Fibroblast of the aortic adventitia (primary cell): ENCODE measurements at regions not wholly inside any gene's neighbourhood (a gene's known extent, or its start where the extent isn't known, plus 50 kb on each side); places are given as distances from the start of the nearest gene placed in this dataset.

ENCODE experiments used
- DNase-seq: peaks from one replicate; pipeline ENCODE4 v3.0.0-alpha.2; 2010; ENCODE audit warnings: low read depth
- H3K4me3 ChIP-seq: 2 replicates; pipeline ENCODE4 v1.5.1; 2011; ENCODE audit warnings: low read depth, mild to moderate bottlenecking, control low read depth, low read length, moderate library complexity
- CTCF ChIP-seq: IDR thresholded peaks from 2 replicates; pipeline ENCODE4 v1.5.1; 2011; ENCODE audit warnings: mild to moderate bottlenecking, low read length, control low read depth, inconsistent platforms; ENCODE audit not compliant: insufficient read depth

DNA sequence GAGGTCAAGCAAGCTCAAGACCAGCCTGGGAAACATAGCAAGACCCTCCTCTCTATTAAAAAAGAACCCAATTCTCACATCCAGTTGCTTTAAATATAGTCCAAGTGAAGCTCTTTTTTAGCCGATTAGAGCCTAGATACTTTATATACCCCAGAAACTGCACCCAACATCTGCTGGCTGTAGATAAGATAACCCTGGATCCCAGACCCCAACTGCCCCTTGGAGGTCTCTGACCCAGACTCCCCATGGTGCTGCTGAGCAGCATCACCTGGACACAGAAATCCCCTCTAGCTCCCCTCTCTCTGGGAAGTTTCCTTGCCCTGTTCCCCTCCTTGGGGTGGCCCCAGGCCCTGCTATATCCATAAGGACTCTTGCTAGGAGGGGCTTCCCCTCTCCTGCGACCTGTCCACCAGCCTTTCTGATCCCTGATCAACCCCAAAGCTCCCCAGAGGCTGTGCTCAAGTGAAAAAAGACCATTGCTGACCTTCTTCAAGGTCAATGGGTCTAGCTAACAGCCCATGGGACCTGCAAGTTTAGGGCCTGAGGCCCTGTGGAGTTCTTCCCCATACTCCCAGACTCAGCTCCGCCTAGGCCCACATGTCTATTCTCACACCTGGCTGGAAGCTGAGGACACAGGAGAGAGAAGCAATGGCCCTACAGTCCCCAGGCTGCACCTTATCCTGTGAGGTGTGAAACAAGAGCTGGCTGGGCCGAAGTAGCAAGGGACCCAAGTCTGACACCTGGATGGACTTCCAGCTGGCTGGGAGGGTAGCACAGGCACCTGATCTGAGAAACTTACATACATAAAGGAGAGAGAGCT, 56.2 kb downstream of the ARL6IP4 start:
- H3K4me3 ChIP-seq: no peak overlapping the region
- TF ChIP-seq CTCF: no peak
- no peak for DNase-seq

GRCh38 chr12:123035841-123036240, 55.4 kb downstream of the ARL6IP4 start:
- DNase-seq: no peak
- no peak overlapping the region for H3K4me3 ChIP-seq
- no peak for TF ChIP-seq CTCF

- no peak for TF ChIP-seq CTCF
- DNase-seq: peak; percentile 34
- H3K4me3 ChIP-seq: no peak overlapping the region
Measured at GRCh38 chr12:123034865-123035264, 54.4 kb downstream of the ARL6IP4 start.

DNA sequence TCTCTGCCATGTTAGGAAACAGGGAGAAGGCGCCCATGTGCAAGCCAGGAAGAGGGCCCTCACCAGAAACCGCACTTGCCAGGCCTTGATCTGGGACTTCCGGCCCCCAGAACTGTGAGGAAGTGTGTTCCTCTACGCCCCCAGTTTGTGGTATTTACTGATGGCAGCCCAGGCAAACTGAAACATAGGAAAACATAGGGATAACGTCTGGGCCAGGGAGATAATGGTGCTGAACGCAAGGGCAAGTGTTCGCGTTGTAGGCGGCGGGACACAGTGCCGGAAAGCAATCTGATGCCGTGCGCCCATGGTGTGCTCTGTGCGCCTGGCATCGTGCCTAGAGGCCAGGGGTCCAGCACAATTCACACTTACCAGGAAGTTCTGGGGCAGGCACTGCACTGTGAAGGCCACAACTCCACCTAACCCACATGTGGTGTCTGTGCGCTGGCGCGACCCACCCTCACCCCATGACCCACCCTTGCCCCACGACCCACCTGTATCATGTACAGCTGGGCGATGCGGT, 53.6 kb downstream of the ARL6IP4 start:
- H3K4me3 ChIP-seq: no peak overlapping the region
- TF ChIP-seq CTCF: no peak
- no peak for DNase-seq

DNA sequence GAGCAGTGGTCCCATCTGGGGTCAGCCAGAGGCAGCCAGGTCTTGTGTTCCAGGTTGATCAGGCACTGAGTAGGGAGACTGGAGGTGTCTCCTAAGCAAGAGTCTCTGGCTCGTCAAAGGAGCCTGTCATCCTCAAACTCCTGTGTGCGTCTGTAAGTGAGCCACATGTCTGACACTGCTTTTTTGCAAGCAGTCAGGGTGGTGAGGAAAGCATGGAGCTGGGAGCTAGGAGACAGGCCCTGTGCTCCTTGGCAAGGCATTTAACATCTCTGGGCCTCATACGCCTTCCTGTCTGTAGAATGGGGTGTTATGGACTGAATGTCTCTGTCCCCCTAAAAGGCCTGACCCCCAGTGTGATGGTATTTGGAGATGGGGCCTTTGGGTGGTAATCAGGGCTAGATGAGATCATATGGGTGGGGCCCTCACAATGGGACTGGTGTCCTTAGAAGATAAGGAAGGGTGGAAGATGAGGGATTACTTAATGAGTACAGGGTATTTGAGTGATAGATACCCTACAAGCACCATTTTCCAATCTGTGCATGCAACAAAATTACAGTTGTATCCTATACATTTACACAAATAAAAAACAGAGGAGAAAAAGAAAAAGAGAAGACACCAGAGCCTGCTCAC, 53.0 kb downstream of the ARL6IP4 start:
- H3K4me3 ChIP-seq: no peak overlapping the region
- no peak for DNase-seq
- TF ChIP-seq CTCF: no peak

DNA sequence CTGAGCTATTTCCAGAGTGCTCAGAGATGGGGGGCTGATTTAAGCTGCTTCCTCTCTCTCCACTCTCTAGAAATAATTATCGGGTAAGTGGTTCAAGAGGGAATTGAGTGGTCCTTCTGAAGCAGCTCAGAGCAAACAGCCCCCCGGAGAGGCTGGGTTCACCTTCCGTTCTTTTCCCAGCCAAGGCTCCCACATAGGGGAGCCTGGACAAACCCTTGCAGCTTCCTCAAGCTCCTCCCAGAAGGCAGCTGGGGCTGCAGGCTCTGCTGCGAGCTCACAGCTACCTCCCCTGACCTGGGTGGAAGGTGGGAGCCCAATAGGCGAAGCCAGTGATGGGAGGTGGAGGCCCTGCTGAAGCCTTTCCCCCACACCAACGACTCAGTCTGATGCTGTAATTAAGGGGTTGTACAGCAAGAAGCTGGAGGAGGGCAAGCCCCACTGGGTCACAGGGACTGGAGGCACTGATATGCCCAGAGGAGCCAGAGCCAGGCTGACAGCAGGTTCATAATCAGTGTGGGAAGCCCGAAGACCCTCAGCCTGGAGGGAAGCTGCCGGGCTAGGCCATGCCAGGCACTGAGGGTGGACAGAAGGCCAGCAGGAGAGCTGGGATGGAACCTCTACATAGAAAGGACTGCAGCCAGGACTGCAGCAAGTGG, 52.4 kb downstream of the ARL6IP4 start:
- no peak overlapping the region for H3K4me3 ChIP-seq
- DNase-seq: no peak
- TF ChIP-seq CTCF: no peak
